Ovary (tissue), 7 donors: ENCODE measurements at regions not wholly inside any gene's neighbourhood (a gene's known extent, or its start where the extent isn't known, plus 50 kb on each side); places are given as distances from the start of the nearest gene placed in this dataset.

Experiments used
- DNase-seq, 5 donors: peaks; one replicate each; pipeline ENCODE4 v3.0.0-alpha.2; 2019 to 2020
- H3K27ac ChIP-seq, 2 donors: fragments of 200-600 bp; one replicate each; pipeline versions ENCODE4 v1.5.1 to v1.8.0; 2019 to 2022
- H3K27me3 ChIP-seq: fragments of 200-600 bp; one replicate; pipeline ENCODE4 v1.8.0; 2022
- H3K36me3 ChIP-seq: fragments of 200-600 bp; sonication (generic); one replicate; pipeline ENCODE4 v1.5.1; 2019
- H3K4me1 ChIP-seq: one replicate; pipeline ENCODE4 v1.8.1; 2013; ENCODE audit warnings: mild to moderate bottlenecking, moderate library complexity; ENCODE audit not compliant: insufficient read depth
- H3K4me3 ChIP-seq: fragments of 200-600 bp; sonication (generic); one replicate; pipeline ENCODE4 v1.5.1; 2017
- H3K9me3 ChIP-seq, 2 donors: fragments of 200-600 bp in 1 of 2; sonication (generic) in 1 of 2; one replicate each; pipeline versions ENCODE4 v1.5.1 to v1.8.1; 2013 to 2019; ENCODE audit warnings: mild to moderate bottlenecking in 1 of 2, moderate library complexity in 1 of 2
- EP300 ChIP-seq: sonication (generic); formaldehyde crosslinking; IDR thresholded peaks from one replicate; pipeline ENCODE4 v1.6.1; 2017; ENCODE audit warnings: antibody characterized with exemption
- POLR2A ChIP-seq: fragments of 450-650 bp; IDR thresholded peaks from one replicate; pipeline ENCODE4 v1.6.1; 2017; ENCODE audit warnings: antibody characterized with exemption, mild to moderate bottlenecking, moderate library complexity
- WGBS, 3 donors: extraction: QIAGEN DNeasy Blood & Tissue Kit in 1 of 3; methylation state at CpG; one replicate each; pipeline versions ENCODE4 v1.1.5 to v1.1.7; 2013 to 2017; 5-methylcytosine and 5-hydroxymethylcytosine counted together
- intact Hi-C, 4 donors: fragments of 100-400 bp; cut with DNase I; formaldehyde crosslinking; loops; one replicate each; pipeline versions ENCODE4 v1.11.0 to v1.15.1; 2022 to 2023
- TF ChIP-seq, protein P1 (sequence below), 3 donors: fragments of 450-650 bp in 2 of 3; fragments of 200-600 bp in 1 of 3; IDR thresholded peaks; one replicate each; pipeline versions ENCODE4 v1.5.1 to v1.8.0; 2016 to 2022; ENCODE audit warnings: antibody characterized with exemption in 3 of 3, mild to moderate bottlenecking in 1 of 3
- donor health status: DM: no; HTN: no; CAD: no; lungs with moderate emphysema.
- donor health status: DM: no; HTN: no; CAD: no.
- donor health status: Bipolar disorder and iron deficiency.
- donor health status: DM: no; HTN: no; CAD: no.
- donor health status: DM: yes; HTN: yes; CAD: no.

DNA sequence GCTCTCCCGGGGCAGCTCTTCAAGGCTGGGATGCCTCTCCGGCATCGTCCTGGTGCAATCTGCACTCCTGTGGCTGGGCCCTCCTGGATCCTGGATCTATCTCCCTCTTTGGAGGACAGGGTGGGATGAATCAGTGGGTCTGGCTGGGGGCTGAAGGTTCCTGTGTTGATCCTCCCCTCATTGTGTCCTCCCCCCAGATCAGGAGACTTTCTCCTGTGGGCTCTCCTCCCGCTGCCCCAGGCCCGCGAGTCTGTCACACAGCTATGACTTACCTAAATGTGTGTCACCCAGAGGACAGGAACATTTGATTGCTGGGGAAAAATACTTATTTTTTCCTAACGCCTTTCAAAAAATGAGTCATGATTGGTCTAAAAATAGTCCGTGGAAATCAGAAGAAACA is 106.8 kb upstream of the NECTIN1 start:
- Histone ChIP-seq H3K9me3 (no peaks in the 10 kb centered on the region), H3K36me3 (no peaks in the 10 kb centered on the region), H3K27ac (no peak overlapping the region), H3K27me3 (no peaks in the 10 kb centered on the region), H3K4me1 (peaks cover 9% of the 10 kb centered on the region), H3K4me3 (no peak overlapping the region)
- WGBS, 3 donors = 32 to 45% (median 40%) methylated on average over 8 of the region's 8 CpGs
- intact Hi-C loops = no loop called here
- TF ChIP-seq EP300 (no peak), POLR2A (no peak)
- TF ChIP-seq, protein P1, sequence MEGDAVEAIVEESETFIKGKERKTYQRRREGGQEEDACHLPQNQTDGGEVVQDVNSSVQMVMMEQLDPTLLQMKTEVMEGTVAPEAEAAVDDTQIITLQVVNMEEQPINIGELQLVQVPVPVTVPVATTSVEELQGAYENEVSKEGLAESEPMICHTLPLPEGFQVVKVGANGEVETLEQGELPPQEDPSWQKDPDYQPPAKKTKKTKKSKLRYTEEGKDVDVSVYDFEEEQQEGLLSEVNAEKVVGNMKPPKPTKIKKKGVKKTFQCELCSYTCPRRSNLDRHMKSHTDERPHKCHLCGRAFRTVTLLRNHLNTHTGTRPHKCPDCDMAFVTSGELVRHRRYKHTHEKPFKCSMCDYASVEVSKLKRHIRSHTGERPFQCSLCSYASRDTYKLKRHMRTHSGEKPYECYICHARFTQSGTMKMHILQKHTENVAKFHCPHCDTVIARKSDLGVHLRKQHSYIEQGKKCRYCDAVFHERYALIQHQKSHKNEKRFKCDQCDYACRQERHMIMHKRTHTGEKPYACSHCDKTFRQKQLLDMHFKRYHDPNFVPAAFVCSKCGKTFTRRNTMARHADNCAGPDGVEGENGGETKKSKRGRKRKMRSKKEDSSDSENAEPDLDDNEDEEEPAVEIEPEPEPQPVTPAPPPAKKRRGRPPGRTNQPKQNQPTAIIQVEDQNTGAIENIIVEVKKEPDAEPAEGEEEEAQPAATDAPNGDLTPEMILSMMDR (IDR thresholded peaks at IDR 0.05) = no peak
- DNase-seq = no peak

DNA sequence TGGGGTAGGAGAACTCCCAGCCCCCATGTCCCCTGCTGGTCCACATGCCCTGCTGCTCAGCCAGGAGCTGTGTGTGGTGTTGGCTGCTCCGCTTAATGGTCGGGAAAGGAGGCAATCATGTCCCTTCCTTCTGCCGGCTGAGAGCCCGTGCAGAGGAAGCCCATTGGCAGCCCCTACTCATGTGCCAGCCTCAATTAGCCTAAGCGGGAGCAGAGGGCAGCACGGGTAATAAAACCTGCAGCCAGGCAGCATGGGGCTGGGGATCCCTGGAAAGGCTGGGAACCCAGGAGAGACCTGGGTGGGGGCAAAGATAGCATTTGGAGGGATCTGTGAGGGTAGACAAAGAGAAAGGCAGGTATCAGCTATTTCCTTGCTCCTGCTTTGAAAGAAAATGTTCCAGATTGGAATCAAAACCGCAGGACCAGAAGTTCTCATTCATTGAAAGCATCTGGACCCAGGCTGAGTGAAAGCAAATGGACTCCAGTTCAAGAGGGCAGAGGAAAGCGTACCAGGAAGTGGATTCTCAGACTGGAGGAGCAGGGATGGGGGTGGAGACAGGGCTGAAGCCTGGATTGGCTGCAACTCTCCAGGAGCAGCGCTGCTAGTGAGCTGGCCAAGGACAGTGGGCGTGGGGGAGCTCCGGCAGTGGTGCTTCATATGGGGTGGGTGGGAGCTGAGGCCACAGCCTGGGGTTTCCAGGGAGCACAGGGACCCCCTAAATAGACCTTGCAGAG is 103.4 kb upstream of the NECTIN1 start:
- Histone ChIP-seq H3K27me3 (no peaks in the 10 kb centered on the region), H3K4me3 (no peak overlapping the region), H3K9me3 (no peaks in the 10 kb centered on the region), H3K36me3 (no peaks in the 10 kb centered on the region), H3K27ac (peak overlapping the region in 1 of 2 donors; percentile 13), H3K4me1 (peaks cover 9% of the 10 kb centered on the region)
- intact Hi-C loops = no loop called here
- TF ChIP-seq POLR2A (no peak), EP300 (no peak)
- TF ChIP-seq, protein P1 (IDR thresholded peaks at IDR 0.05) = no peak
- 29 to 35% (median 33%) methylated on average over 11 of the region's 11 CpGs for WGBS, 3 donors
- DNase-seq = peak; percentile 45 to 78 (median 66)

DNA sequence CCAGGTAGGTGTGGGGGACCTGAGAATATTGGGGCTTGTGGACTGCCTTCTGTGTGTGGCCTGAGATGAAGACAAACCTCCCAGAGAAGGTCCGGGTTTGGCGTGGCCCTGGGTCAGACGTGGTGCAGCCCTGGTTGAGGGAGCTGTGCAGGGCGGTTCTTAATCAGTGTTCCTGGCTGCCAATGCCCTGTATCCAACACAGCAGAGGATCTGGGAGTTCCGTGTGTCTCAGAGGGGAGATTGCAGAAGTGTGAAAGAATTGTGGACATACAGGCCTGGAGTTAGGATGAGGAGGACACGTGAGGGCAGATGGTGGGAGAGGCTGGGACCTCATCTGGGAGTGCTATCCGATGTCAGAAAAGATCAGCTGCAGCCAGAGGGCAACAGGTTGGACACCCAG is 102.0 kb upstream of the NECTIN1 start:
- Histone ChIP-seq H3K36me3 (no peaks in the 10 kb centered on the region), H3K4me1 (peaks cover 9% of the 10 kb centered on the region), H3K4me3 (no peak overlapping the region), H3K27ac (no peak overlapping the region), H3K27me3 (no peaks in the 10 kb centered on the region), H3K9me3 (no peaks in the 10 kb centered on the region)
- 80 to 86% (median 81%) methylated on average over 7 of the region's 7 CpGs for WGBS, 3 donors
- TF ChIP-seq POLR2A = no peak
- TF ChIP-seq, protein P1 (IDR thresholded peaks at IDR 0.05) = no peak
- TF ChIP-seq EP300 = no peak
- no peak for DNase-seq
- intact Hi-C loops = no loop called here

DNA sequence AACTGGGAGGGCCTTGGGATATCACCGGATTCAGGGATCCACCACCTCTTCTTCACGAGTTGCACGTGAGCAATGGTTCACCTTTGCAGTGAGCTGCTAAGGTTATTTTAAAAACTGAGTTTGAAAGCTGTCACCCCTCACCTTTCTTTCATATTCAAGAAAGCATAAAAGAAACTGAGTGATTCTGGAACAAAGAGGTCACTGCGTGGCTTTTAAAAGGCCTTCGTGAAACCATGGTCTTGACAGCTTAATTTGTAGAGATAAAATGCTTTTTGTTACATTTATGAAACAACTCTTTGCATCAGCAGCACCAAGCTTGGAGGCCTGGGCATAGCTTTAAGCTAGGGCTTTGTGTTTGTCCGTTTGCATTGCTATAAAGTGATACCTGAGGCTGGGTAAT is 101.4 kb upstream of the NECTIN1 start:
- no peak for DNase-seq
- no peak overlapping the region for H3K27ac ChIP-seq
- H3K4me3 ChIP-seq = no peak overlapping the region
- H3K27me3 ChIP-seq = no peaks in the 10 kb centered on the region
- intact Hi-C loops = no loop called here
- WGBS, 3 donors = 90 to 92% (median 91%) methylated on average over 6 of the region's 6 CpGs
- H3K9me3 ChIP-seq = no peaks in the 10 kb centered on the region
- H3K36me3 ChIP-seq = no peaks in the 10 kb centered on the region
- TF ChIP-seq POLR2A = no peak
- TF ChIP-seq EP300 = no peak
- TF ChIP-seq, protein P1 (IDR thresholded peaks at IDR 0.05) = no peak
- H3K4me1 ChIP-seq = peaks cover 9% of the 10 kb centered on the region
